GM19043 (cell line): ENCODE measurements at regions not wholly inside any gene's neighbourhood (a gene's known extent, or its start where the extent isn't known, plus 50 kb on each side); places are given as distances from the start of the nearest gene placed in this dataset.
"Not testable (repeated sequence)": the region's sequence is repeated elsewhere in the genome, so short reads cannot be mapped to it uniquely, and the experiment has no call there.

Source experiments
- ATAC-seq: cut with Tn5 transposase; IDR thresholded peaks from one replicate; pipeline ENCODE4 v1.9.1; 2021; ENCODE audit warnings: low read depth; ENCODE audit not compliant: unreplicated experiment

GRCh38 chr3:174336784-174337183 is 522.4 kb upstream of the NAALADL2 start:
- ATAC-seq, result no peak

GRCh38 chr3:174337227-174337626 is 521.9 kb upstream of the NAALADL2 start:
- ATAC-seq, result no peak

- ATAC-seq, result no peak
Measured at GRCh38 chr3:174340624-174341587, 518.2 kb upstream of the NAALADL2 start.

- ATAC-seq, result no peak
Measured at GRCh38 chr3:174342171-174342570, 517.0 kb upstream of the NAALADL2 start.

GRCh38 chr3:174342941-174343501 is 516.1 kb upstream of the NAALADL2 start:
- ATAC-seq, result no peak

DNA sequence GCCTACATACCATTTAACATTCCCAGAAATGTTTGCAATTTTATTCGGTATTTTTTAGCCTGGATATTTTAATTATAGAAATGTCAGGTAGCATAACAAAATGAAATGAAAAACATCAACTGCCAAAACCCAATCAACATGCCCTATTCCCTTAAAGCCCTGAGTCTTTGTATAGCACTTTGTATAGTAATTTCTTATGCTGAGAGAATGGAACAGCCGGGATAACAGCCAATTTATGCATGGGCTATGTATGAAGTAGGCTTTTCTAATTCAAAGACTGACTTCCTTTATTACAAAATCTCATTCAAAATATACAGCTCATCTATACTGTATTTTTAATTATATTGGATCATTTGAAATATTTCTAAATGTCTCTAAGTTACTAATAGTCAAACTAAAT is 513.0 kb upstream of the NAALADL2 start:
- ATAC-seq, result no peak

DNA sequence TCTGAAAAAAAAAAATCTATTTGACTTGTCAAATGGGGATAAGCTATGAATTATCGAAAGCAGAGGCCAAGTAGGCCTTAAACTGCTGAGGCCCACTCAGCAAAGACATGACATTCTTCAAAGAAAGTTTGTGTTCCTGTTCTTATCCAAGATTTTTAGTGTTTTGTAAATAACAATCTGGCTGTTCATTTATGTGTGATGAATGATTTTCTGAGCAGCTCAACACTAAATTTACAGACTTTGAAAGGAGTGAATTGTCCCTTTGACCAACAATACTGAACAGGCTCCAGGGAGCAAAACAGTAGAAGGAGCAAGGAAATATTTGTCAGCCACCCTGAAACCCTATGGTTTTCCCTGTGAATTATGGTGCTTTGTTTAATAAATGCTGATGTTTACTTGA is 512.6 kb upstream of the NAALADL2 start:
- no peak for ATAC-seq

DNA sequence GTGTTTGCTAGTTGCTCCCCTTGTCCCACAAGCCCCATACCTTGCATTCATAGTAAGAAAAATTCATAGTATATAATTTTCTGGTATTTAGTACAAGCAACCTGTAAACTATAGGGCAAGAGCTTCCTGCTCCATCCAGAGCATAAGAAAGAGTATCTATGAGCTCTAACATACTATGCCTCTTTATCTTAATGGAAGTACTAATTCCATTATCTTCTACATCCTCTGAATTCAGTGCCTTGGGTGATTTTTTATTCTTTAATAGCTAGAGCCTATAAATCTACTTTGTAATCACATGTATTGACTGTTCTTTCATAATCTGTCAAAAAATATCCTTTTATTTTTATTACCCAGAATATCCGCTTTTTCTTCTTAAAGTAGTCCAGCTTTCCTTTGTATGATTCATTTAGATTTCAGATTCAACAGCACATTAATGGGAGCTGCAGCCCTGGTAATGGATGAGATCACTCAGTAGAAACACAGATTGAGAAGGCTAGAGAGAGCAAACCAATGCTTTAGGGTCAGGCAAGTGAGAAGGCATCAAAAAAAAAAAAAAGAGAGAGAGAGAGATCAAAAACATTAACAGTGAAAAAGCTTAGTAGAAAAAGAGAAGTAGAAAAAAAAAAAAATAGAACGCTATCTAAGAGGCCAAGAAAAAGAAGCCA is 511.5 kb upstream of the NAALADL2 start:
- ATAC-seq, result no peak

DNA sequence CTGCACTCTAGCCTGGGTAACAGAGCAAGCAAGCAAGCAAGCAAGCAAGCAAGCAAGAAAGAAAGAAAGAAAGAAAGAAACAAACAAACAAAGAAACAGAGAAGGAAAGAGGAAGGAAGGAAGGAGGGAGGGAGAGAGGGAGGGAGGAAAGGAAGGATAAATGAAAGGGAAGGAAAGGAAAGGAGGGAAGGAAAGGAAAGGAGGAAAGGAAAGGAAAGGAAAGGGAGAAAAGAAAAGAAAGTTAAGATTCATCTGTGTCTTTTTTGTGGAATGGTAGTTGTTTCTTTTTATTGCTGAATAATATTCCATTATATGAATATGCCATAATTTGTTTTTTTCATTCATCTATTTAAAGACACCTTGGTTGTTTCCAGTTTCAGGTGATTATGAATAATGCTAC is 506.9 kb upstream of the NAALADL2 start:
- no peak for ATAC-seq

GRCh38 chr3:174355505-174355904 is 503.6 kb upstream of the NAALADL2 start:
- no peak for ATAC-seq

GRCh38 chr3:174356596-174356995 is 502.5 kb upstream of the NAALADL2 start:
- no peak for ATAC-seq

- no peak for ATAC-seq
Measured at GRCh38 chr3:174358252-174358651, 500.9 kb upstream of the NAALADL2 start.

- ATAC-seq, result no peak
Measured at GRCh38 chr3:174362556-174362955, 496.6 kb upstream of the NAALADL2 start.

DNA sequence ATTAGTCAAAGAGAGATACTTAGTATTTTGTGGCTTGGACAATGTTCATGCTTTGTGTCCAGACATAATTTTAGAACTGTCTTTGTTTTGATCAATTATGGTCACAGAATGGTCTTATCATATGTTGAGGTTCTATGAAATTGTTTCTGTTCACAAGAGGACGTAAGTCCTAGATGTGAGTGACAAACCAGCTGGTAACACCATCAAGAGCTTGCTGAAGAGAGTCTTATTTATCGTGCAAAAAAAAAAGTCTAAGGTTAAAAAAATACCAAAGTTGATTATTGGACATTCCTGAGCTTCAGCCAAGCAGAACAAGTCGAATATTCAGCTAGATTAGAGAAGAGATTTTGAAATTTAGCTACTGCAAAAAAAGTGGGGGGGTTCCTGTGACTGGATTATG is 495.9 kb upstream of the NAALADL2 start:
- no peak for ATAC-seq

- no peak for ATAC-seq
Measured at GRCh38 chr3:174365796-174366195, 493.3 kb upstream of the NAALADL2 start.

DNA sequence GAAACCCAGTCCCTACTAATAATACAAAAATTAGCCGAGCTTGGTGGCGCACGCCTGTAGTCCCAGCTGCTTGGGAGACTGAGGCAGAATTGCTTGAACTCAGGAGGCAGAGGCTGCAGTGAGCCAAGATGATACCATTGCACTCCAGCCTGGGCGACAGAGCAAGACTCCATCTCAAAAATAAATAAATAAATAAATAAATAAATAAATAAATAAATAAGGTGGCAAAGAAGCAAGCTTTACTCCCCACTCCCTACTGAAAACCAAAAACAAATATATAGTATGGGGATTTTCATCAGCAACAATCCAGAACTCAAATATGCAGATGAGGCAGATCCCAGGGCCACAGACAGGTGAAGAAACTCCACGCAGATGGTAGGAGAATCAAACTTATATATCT is 492.2 kb upstream of the NAALADL2 start:
- ATAC-seq, result not testable (repeated sequence)

DNA sequence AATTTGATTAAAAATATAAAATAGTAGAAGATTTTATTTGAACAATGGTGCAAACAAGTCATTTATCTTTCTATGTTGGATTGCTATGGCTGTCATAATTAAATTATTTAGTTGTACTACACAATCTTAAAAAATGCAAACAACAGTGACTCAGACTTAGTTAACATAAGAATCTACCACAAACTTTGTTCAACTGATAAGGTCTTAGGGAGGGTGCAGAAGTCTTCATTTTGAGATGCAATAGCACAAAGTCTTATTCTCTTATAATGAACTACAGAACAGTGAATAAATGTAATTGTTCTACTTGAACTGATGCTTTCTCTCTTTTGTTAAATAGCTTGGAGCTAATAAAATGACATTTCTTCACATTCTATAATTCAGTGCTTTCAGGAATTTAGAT is 482.8 kb upstream of the NAALADL2 start:
- ATAC-seq, result no peak

- ATAC-seq, result no peak
Measured at GRCh38 chr3:174377096-174377495, 482.0 kb upstream of the NAALADL2 start.

- no peak for ATAC-seq
Measured at GRCh38 chr3:174377684-174378083, 481.4 kb upstream of the NAALADL2 start.

- no peak for ATAC-seq
Measured at GRCh38 chr3:174382878-174383277, 476.3 kb upstream of the NAALADL2 start.

DNA sequence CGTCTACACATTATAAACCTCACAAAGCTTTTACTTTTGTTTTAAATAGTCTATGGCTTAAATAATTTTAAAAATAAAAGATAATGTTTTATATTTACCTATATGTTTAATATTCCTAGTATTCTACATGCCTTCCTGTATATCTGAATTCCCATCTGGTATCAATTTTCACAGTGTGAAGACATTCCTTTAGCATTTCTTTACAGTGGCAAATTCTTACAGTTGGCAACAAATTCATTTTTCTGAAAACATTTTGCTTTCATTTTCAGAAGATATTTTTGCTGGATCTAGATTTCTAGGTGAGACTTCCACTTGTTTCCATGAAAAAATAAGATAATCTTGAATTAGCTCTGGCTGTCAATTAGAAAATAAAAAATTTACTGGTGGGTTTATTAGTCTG is 471.4 kb upstream of the NAALADL2 start:
- no peak for ATAC-seq

DNA sequence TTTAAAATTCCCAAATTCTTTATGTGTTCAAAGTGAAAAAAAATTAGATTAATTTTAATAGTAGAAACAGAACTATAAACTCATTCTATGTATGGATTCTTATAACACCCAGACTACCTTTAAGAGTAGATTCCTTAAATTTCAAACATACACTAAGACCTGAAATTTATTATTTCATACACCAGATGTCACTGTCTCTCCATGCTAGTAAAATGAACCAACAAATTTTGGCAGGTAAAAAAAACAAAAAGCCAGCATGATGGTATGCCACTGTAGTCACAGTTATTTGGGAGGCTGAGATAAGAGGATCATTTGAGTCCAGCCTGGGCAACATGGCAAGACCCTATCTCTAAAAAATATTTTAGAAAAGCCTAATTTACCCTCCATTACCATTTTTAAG is 461.3 kb upstream of the NAALADL2 start:
- ATAC-seq, result no peak
